GM19438 (cell line): ENCODE measurements at regions not wholly inside any gene's neighbourhood (a gene's known extent, or its start where the extent isn't known, plus 50 kb on each side); places are given as distances from the start of the nearest gene placed in this dataset.

Experiments used
- ATAC-seq: cut with Tn5 transposase; IDR thresholded peaks from one replicate; pipeline ENCODE4 v1.9.1; 2021; ENCODE audit warnings: low read depth; ENCODE audit not compliant: unreplicated experiment

GRCh38 chr3:159848348-159849118, 140.1 kb upstream of the IL12A start:
- ATAC-seq, result no peak

- no peak for ATAC-seq
Measured at GRCh38 chr3:159850481-159850880, 138.2 kb upstream of the IL12A start.

- peak; percentile 14 for ATAC-seq
Measured at GRCh38 chr3:159852266-159852665, 136.4 kb upstream of the IL12A start.

GRCh38 chr3:159852821-159853505, 135.7 kb upstream of the IL12A start:
- peak; percentile 48 for ATAC-seq

- no peak for ATAC-seq
Measured at GRCh38 chr3:159853506-159853864, 135.2 kb upstream of the IL12A start.

GRCh38 chr3:159854500-159855124, 134.0 kb upstream of the IL12A start:
- no peak for ATAC-seq

GRCh38 chr3:159855599-159856346, 132.9 kb upstream of the IL12A start:
- ATAC-seq, result no peak

- no peak for ATAC-seq
Measured at GRCh38 chr3:159856590-159857104, 132.0 kb upstream of the IL12A start.

GRCh38 chr3:159857840-159858239, 130.8 kb upstream of the IL12A start:
- no peak for ATAC-seq

- ATAC-seq, result no peak
Measured at GRCh38 chr3:159858650-159859049, 130.0 kb upstream of the IL12A start.

- no peak for ATAC-seq
Measured at GRCh38 chr3:159859424-159859823, 129.2 kb upstream of the IL12A start.

GRCh38 chr3:159859836-159860235, 128.8 kb upstream of the IL12A start:
- ATAC-seq, result no peak

- ATAC-seq, result peak; percentile 51
Measured at GRCh38 chr3:159860269-159861116, 128.1 kb upstream of the IL12A start.

GRCh38 chr3:159861369-159861987, 127.2 kb upstream of the IL12A start:
- ATAC-seq, result peak; percentile 63

- ATAC-seq, result no peak
Measured at GRCh38 chr3:159865041-159865579, 123.5 kb upstream of the IL12A start.

- ATAC-seq, result no peak
Measured at GRCh38 chr3:159866201-159866746, 122.4 kb upstream of the IL12A start.

- no peak for ATAC-seq
Measured at GRCh38 chr3:159867372-159867771, 121.3 kb upstream of the IL12A start.

GRCh38 chr3:159870723-159871122, 117.9 kb upstream of the IL12A start:
- no peak for ATAC-seq
